ENCODE measurements at regions not wholly inside any gene's neighbourhood (a gene's known extent, or its start where the extent isn't known, plus 50 kb on each side); places are given as distances from the start of the nearest gene placed in this dataset.

DNA sequence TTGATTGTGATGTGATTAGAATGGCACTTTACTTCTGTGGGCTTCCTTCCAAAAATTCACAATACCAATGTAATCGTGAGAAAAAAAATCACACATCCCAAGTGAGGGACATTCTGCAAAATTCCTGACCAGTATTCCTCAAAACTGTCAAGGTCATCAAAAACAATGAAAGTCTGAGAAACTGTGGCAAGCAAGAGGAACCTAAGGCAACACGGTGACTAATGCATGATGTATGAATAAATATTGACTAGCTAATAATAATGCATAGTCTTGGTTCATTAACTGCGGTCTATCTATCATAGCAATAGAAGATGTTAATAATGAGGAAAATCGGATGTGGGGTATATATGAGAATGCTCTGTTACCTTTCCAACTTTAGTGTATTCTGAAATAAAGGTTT lies 159.0 kb downstream of the RFC3 start:
- WGBS, 2 donors: 84 to 89% methylated on average over 4 of the region's 4 CpGs
- no peak for DNase-seq

DNA sequence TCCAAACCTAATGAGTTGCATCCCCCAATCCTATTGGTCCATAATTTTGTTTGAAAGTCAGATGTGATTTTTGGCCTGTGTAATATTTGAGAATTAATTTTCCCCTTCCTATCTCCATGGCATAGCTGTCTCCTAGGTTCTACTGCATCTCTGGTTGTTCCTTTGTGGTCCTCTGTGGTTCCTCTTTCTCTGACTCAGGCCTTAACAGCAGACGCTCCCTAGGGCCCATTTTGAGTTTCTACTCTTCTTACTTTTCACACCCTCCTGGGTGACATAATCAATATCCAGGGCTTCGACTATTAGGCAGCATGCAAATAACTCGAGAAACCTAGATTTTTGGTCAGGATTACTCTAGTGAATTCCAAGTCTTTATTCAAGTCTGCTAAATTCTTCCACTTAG lies 160.7 kb downstream of the RFC3 start:
- no peaks in the 10 kb centered on the region for H3K27me3 ChIP-seq
- intact Hi-C loops (cut with DNase I; ENCODE audit: low total_unique reads): no loop called here
- no peaks in the 10 kb centered on the region for H3K9me3 ChIP-seq
- no peaks in the 10 kb centered on the region for H3K4me1 ChIP-seq
- WGBS, 2 donors: 75 to 85% methylated on average over 3 of the region's 3 CpGs
- no peak for TF ChIP-seq POLR2A (IDR thresholded peaks at IDR 0.05)
- TF ChIP-seq, protein P1, sequence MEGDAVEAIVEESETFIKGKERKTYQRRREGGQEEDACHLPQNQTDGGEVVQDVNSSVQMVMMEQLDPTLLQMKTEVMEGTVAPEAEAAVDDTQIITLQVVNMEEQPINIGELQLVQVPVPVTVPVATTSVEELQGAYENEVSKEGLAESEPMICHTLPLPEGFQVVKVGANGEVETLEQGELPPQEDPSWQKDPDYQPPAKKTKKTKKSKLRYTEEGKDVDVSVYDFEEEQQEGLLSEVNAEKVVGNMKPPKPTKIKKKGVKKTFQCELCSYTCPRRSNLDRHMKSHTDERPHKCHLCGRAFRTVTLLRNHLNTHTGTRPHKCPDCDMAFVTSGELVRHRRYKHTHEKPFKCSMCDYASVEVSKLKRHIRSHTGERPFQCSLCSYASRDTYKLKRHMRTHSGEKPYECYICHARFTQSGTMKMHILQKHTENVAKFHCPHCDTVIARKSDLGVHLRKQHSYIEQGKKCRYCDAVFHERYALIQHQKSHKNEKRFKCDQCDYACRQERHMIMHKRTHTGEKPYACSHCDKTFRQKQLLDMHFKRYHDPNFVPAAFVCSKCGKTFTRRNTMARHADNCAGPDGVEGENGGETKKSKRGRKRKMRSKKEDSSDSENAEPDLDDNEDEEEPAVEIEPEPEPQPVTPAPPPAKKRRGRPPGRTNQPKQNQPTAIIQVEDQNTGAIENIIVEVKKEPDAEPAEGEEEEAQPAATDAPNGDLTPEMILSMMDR (IDR thresholded peaks at IDR 0.05): no peak
- H3K36me3 ChIP-seq (ENCODE audit: low read depth, missing control alignments): no peaks in the 10 kb centered on the region
- no peak overlapping the region for H3K27ac ChIP-seq
- DNase-seq: no peak
- H3K4me3 ChIP-seq: no peak overlapping the region

More for the DNA sequence above, 159.0 kb downstream of the RFC3 start:
- H3K27me3 ChIP-seq: no peaks in the 10 kb centered on the region
- H3K9me3 ChIP-seq: no peaks in the 10 kb centered on the region
- intact Hi-C loops (cut with DNase I; ENCODE audit: low total_unique reads): no loop called here
- no peak for TF ChIP-seq POLR2A (IDR thresholded peaks at IDR 0.05)
- TF ChIP-seq, protein P1 (IDR thresholded peaks at IDR 0.05): no peak
- no peak overlapping the region for H3K27ac ChIP-seq
- H3K4me3 ChIP-seq: no peak overlapping the region
- H3K36me3 ChIP-seq (ENCODE audit: low read depth, missing control alignments): no peaks in the 10 kb centered on the region
- H3K4me1 ChIP-seq: no peaks in the 10 kb centered on the region

DNA sequence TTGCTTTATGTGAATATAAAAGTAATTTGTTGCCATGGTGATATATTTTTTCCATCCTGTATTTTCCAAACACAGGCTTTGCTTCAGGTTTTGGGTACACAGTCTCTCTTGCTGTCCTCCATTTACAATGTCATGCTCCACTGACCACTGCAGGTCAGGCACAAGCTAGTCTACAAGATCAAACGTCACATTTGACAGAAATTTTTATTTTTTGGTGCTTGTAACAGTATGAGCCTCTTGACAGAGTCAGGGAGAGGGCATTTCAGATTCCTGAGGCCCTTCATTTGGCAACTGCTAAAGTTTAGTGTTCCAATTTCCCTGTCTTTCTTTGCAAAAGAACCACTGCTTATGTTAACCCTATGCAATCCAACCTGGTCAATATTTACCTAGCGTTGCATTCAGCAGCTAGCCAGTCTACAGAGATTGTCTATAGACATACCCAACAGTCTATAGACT lies 175.0 kb downstream of the RFC3 start:
- DNase-seq: no peak
- Histone ChIP-seq H3K4me1 (no peaks in the 10 kb centered on the region), H3K27ac (no peak overlapping the region), H3K36me3 (ENCODE audit: low read depth, missing control alignments) (no peaks in the 10 kb centered on the region), H3K27me3 (no peaks in the 10 kb centered on the region), H3K4me3 (no peak overlapping the region), H3K9me3 (no peaks in the 10 kb centered on the region)
- 51 to 61% methylated on average over 2 of the region's 2 CpGs for WGBS, 2 donors
- no peak for TF ChIP-seq POLR2A (IDR thresholded peaks at IDR 0.05)
- TF ChIP-seq, protein P1 (IDR thresholded peaks at IDR 0.05): no peak
- intact Hi-C loops (cut with DNase I; ENCODE audit: low total_unique reads): no loop called here

DNA sequence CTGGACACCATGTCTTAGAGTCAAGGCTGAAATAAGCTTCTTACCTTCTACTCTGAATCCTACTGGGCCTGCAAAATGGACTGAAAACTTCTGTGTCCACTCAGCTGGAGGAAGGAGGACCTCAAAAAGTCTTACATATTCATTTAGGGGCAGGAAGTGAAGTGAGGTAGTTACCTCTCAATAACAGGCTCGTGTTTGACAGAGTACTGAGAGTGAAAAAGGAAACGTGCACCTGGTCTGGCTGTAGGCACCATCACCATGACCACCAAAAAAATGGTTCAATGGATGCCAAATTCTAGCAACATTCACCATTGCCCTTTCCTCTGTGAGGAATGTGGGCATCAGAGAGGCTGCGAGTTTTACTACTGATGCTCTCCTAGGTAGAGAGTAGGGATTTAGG lies 176.2 kb downstream of the RFC3 start:
- H3K36me3 ChIP-seq (ENCODE audit: low read depth, missing control alignments): no peaks in the 10 kb centered on the region
- H3K4me3 ChIP-seq: no peak overlapping the region
- no peaks in the 10 kb centered on the region for H3K4me1 ChIP-seq
- H3K9me3 ChIP-seq: no peaks in the 10 kb centered on the region
- TF ChIP-seq POLR2A (IDR thresholded peaks at IDR 0.05): no peak
- TF ChIP-seq, protein P1 (IDR thresholded peaks at IDR 0.05): no peak
- H3K27me3 ChIP-seq: no peaks in the 10 kb centered on the region
- H3K27ac ChIP-seq: no peak overlapping the region
- intact Hi-C loops (cut with DNase I; ENCODE audit: low total_unique reads): no loop called here
- WGBS, 2 donors: 87 to 89% methylated on average over 3 of the region's 3 CpGs
- no peak for DNase-seq

DNA sequence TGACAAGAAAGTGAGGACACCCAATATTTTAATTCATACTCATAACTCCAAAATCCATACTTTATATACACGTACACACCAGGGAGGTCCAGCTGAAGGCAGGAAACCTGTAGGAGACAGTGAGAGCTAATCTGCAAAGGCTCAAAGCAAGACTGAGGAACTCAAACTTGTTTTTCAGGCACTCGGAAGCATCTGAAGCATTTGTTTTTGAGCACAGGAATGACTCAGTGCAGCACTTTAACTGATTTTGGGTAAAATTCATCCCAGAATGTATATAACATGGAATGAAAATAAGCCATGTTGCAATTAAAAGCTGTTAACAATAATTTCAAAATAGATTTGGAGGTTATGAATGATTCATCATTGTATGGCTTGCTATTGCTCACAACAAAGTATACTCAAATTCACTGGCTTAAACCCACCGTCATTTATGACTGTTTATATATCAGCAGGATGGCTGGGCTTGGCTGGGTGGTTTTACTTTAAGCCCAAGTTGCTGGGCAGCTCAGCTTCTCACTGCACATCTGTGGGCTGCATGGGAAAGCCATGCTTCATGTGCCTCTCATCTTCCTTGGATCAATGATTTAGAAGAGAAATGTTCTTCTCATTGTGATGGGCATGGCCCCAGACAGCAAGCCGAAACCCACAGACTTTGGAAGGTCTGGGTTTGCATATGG lies 177.0 kb downstream of the RFC3 start:
- no peak overlapping the region for H3K27ac ChIP-seq
- no peak for DNase-seq
- no peak overlapping the region for H3K4me3 ChIP-seq
- TF ChIP-seq POLR2A (IDR thresholded peaks at IDR 0.05): no peak
- TF ChIP-seq, protein P1 (IDR thresholded peaks at IDR 0.05): no peak
- 91 to 94% methylated on average over 4 of the region's 4 CpGs for WGBS, 2 donors
- H3K36me3 ChIP-seq (ENCODE audit: low read depth, missing control alignments): no peaks in the 10 kb centered on the region
- intact Hi-C loops (cut with DNase I; ENCODE audit: low total_unique reads): no loop called here
- H3K4me1 ChIP-seq: no peaks in the 10 kb centered on the region
- H3K9me3 ChIP-seq: no peaks in the 10 kb centered on the region
- no peaks in the 10 kb centered on the region for H3K27me3 ChIP-seq

Measured in testis (tissue), 2 donors.